Bone marrow (tissue), 2 donors: ENCODE measurements at regions not wholly inside any gene's neighbourhood (a gene's known extent, or its start where the extent isn't known, plus 50 kb on each side); places are given as distances from the start of the nearest gene placed in this dataset.

ENCODE experiments used
- DNase-seq, 2 donors: peaks; one replicate each; lab custom pipeline; 2025; lab: John Stamatoyannopoulos, UW

DNA sequence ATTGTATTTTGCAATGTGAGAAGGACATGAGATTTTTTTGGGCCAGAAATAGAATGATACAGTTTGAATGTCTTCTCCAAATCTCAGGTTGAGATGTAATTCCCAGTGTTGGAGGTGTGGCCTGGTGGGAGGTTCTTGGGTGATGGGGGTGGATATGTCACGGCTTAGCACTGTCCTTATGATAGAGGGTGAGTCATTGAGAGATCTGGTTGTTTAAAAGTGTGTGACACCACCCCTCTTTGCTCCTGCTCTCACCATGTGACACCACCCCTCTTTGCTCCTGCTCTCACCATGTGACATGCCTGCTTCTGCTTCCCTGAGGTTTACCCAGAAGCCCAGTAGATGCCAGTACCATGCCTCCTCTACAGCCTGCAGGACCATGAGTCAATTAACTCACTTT, 1226.9 kb downstream of the PCDH7 start:
- no peak for DNase-seq

GRCh38 chr4:31949045-31949444, 1228.9 kb downstream of the PCDH7 start:
- no peak for DNase-seq

DNA sequence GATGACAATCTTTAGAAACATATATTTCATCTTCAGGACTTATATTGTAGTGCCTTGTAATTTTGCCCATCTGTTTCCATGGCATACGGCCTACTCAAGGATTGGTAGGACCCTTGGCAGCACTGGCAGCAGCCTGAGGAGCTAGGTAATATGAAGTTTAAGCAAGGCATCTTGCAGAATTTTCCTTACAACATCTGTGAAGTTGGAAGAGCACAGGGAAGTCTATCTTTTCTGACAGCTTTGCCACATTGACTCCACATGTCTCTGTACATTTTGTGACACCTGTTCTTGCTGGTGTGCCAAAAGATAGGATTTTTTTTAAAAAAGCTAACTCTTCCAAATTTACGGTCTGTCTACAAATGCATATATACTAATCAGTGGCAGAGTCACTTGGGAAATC, 1235.2 kb downstream of the PCDH7 start:
- DNase-seq: no peak

DNA sequence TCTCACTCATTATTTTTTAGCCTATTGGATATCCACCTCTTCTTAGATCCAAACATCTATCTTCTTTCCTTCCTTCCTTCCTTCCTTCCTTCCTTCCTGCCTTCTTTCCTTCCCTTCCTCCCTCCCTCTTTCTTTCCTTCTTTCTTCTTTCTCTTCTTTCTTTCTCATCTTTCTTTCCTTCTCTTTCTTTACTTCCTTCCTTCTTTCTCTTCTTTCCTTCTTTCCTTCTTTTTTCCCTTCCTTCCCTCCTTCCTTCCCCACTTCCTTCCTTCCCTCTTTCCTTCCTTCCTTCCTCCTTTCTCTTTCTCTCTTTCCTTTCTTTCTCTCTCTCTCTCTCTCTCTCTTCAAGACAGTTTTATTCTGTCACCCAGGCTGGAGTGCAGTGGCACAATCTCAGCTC, 1239.8 kb downstream of the PCDH7 start:
- no peak for DNase-seq

- DNase-seq: no peak
Measured at GRCh38 chr4:31964685-31965084, 1244.5 kb downstream of the PCDH7 start.

GRCh38 chr4:31968842-31969241, 1248.7 kb downstream of the PCDH7 start:
- DNase-seq: no peak

DNA sequence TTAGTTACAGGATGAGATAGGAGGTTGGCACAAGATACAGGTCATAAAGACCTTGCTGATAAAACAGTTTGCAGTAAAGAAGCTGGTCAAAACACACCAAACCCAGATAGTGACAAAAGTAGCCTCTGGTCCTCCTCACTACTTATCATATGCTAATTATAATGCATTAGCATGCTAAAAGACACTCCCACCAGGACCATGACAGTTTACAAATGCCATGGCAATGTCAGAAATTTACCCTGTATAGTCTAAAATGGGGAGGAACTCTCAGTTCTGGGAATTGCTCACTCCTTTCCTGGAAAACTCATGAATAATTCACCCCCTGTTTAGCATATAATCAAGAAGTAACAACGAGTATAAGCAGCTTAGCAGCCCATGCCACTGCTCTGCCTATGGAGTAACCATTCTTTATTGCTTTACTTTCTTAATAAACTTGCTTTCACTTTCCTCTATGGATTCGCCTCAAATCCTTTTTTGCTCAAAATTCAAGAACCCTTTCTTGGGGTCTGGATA, 1254.4 kb downstream of the PCDH7 start:
- no peak for DNase-seq

DNA sequence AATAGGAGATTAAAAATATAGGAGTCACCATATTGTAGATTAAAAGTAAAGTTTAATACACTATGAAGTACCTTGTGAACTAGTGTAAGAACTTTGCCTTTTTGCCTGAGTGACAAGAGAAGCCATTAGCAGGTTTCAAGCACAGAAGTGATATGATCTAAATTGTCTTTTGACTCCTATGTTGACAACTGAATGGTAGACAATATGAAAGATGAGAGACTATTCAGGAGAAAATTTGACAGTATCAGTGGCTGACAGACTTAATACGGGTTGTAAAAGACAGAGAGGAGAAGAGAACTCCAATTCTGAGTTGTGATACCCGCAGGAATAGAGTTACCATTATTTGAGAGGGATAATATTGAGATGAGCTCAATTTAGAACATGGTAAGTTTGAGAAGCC, 1259.8 kb downstream of the PCDH7 start:
- no peak for DNase-seq

DNA sequence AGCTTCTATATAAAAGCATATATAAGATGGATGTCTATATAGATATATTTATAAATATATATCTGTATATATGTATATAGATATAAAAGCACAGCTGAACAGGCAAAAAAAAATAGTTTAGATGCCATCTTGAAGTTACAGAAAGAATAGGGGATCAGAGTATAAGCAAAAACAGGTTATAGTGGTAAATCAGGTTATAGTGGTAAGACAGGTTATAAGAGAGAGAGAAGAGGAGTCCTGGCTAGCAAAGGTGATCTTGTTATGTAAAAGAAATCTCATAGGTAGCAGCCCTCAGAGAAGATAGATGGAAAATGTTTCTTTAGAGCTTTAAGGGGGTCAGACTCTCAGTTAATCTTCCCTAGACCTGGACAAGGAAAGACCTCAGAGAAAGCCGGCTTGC, 1263.1 kb downstream of the PCDH7 start:
- no peak for DNase-seq

DNA sequence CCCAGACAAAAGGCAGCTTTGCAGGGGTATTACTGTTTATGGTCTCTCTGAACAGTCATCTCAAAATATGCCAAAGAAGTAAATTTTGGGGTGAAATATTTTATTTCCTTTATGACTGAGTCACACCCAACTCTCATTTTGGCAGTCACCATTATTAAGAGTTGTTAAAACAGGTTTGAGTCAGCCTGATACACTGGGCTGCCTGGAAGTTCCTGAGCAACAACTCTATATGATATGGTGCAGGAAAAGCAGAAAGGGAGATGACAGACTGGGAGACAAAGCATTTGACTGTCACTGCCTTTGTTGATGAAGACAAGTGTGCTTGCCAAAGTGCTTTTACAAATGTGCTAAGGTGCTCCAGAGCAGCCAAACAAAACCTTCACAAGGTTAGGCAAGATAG, 1263.5 kb downstream of the PCDH7 start:
- DNase-seq: no peak

DNA sequence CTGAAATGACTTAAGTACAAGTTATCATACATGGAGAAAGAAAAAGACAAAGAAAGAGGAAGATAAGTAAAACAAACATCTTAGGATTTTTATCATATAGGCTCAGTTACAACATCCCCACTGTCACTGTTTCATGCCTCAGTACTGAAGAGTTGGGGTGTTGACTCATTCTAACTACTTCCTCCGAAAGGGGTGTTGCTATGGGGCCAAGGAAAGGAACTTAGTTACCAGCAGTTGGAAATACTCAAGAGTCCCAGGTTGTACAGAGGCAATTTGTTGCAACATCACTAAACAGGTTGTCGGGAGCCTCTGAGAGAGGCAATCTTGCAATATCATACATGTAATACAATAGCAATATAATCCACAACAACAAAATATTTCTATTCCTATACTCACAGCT, 1264.7 kb downstream of the PCDH7 start:
- DNase-seq: no peak

GRCh38 chr4:31995943-31996901, 1276.1 kb downstream of the PCDH7 start:
- DNase-seq: no peak

- DNase-seq: no peak
Measured at GRCh38 chr4:31998807-31999206, 1278.6 kb downstream of the PCDH7 start.

DNA sequence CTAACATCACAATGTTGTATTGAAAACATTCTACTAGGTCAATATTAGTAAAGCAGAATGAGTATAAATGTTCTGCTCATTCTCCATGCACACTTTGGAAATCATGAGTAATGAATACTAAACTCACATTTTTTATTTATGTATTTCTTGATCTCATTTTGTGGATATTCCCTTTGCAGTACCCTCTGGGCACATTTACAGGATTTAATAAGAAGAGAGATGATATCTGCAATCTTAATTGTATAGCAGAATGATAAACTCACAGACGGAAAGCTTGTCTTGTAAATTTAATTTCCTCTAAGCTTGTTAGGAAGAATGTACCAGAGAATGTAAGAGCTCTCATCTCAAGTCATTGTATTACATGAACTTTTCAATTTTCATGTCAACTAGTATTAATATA, 1279.7 kb downstream of the PCDH7 start:
- DNase-seq: no peak

DNA sequence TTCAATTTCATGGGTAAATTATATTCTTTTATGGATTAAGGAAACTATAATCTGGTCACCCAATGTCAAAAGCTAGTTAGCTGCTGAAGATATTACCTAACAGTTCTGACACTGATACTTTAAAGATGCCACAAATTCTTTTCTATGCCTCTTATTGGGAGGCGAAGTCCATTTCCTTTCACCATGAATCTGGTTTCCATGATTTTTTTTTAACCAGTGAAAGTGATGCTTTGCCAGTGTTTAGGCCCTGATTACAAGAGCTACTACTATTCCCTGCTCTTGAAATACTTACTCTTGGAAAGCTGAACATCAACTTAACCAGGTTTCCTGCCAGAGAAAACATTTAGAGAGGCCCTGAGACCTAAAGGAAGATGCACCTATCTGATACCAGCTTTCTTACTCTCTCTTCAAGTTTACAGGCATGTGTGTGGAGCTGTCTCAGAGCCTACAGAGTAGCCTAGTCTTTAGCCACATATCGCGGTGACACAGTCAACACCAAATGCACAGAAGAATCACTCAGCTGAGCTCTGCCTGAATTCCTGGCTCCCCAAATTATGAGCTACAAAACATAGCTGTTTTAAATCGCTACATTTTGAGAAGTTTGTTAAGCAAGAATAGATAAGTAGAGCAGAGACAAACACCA, 1280.8 kb downstream of the PCDH7 start:
- DNase-seq: no peak

DNA sequence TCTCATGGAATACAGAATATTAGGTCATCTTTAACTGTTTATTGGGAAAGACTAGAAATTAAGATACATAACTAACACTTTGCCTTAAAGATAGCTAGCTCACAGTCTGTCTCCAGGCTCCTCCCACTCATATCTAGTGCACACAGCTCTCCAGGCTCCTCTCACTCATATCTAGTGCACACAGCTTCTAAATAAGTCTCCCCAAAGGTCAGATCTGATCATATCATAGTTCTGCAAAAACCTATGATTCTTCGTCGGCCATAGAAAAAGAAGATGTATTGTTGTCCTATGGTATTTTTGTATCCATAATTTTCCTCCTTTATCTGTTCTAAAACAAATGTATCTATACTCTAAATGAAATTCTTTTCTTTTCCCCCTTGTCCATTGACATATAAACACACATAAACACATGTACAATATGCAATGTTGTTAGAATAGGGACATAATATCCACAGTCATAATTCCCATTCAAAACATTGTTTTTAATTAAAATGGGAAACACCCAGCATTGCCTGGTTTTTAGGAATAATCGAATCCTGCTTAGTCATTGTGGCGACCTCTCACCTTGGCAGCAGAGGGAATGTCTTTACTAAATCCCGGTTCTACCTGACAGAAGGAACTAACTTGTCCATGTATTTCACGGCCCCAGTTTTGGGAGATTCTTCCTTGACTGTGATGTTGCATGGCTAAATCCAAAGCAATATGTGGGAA, 1282.0 kb downstream of the PCDH7 start:
- no peak for DNase-seq

DNA sequence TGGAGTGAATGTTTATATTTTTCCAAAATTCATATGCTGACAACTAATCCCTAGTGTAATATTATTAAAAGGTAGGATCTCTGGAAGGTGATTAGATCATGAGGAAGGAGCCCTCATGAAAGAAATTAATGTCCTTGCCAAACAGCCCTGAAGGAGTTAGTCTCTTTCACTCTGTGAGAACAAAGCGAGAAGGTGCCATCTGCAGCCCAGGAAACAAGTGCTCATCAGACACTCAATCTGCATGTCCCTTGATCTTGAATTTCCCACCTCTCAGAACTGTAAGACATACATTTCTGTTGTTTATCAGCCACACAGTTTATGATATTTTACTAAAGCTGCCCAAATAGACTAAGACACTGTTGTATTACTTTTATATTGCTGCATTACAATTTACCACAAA, 1283.4 kb downstream of the PCDH7 start:
- no peak for DNase-seq

GRCh38 chr4:32010221-32010620, 1290.1 kb downstream of the PCDH7 start:
- no peak for DNase-seq

- no peak for DNase-seq
Measured at GRCh38 chr4:32022071-32022470, 1301.9 kb downstream of the PCDH7 start.

GRCh38 chr4:32025851-32026459, 1305.8 kb downstream of the PCDH7 start:
- no peak for DNase-seq

DNA sequence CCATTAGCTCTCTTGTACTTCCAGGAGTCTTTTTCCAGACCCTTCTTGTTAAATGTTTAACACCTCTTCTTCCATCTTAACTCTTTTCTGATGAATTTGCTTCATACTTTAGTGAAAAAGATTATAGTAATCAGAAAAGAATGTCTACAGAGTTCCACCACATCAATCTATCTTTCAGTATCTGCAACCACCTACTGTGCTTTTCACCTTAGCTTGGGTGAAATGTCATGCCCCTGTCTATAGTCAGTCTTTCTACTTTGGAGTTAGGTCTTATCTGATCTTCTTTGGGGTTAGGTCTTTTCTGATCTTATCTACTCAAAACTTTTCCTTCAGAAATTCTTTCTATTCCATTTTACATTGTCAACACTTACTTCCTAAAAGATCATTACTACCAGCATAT, 1310.2 kb downstream of the PCDH7 start:
- no peak for DNase-seq

DNA sequence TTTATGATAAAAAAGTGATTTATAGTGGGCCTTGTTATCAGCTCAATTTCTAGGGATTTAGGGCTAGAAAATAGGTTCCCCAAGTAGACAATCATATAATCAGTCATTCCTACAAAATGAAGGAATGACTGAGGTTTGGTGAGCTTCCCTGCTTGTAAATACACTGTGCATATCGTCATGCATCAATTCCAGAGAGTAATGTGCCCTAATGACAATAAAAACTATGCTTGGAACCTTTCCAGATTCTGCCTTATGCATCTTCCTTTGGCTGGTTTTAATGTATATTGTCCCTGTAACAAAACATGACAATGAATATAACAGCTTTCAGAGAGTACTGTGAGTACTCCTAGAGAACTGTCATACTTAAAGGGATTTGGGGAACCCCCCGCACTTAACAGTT, 1310.9 kb downstream of the PCDH7 start:
- no peak for DNase-seq
